ENCODE measurements at regions not wholly inside any gene's neighbourhood (a gene's known extent, or its start where the extent isn't known, plus 50 kb on each side); places are given as distances from the start of the nearest gene placed in this dataset.

GRCh38 chr7:156176039-156176438 lies 363.8 kb upstream of the SHH start:
- H3K36me3 ChIP-seq, result no peaks in the 10 kb centered on the region
- DNase-seq (ENCODE audit: low spot score in 2 of 2), result no peak
- TF ChIP-seq EP300 (IDR thresholded peaks at IDR 0.05) (no peak), CTCF (IDR thresholded peaks at IDR 0.05) (no peak), POLR2A (IDR thresholded peaks at IDR 0.05) (no peak), POLR2AphosphoS5 (IDR thresholded peaks at IDR 0.05) (no peak)
- no peak overlapping the region for H3K27ac ChIP-seq
- 94% methylated on average over 7 of the region's 7 CpGs for WGBS
- H3K27me3 ChIP-seq, result peaks cover 6% of the 10 kb centered on the region
- no peak overlapping the region for H3K4me3 ChIP-seq
- H3K4me1 ChIP-seq, result no peaks in the 10 kb centered on the region
- H3K9me3 ChIP-seq, result no peaks in the 10 kb centered on the region

- Histone ChIP-seq H3K27me3 (no peaks in the 10 kb centered on the region), H3K36me3 (no peaks in the 10 kb centered on the region), H3K4me3 (no peak overlapping the region), H3K9me3 (no peaks in the 10 kb centered on the region), H3K27ac (no peak overlapping the region), H3K4me1 (no peaks in the 10 kb centered on the region)
- no peak for TF ChIP-seq POLR2A (IDR thresholded peaks at IDR 0.05)
- TF ChIP-seq EP300 (IDR thresholded peaks at IDR 0.05), result no peak
- no peak for TF ChIP-seq POLR2AphosphoS5 (IDR thresholded peaks at IDR 0.05)
- no peak for TF ChIP-seq CTCF (IDR thresholded peaks at IDR 0.05)
- WGBS, result 82% methylated on average over 7 of the region's 10 CpGs
- DNase-seq (ENCODE audit: low spot score in 2 of 2), result no peak
These were observed 362.7 kb upstream of the SHH start for GRCh38 chr7:156175003-156175402.

- Histone ChIP-seq H3K27me3 (no peaks in the 10 kb centered on the region), H3K27ac (no peak overlapping the region), H3K36me3 (no peaks in the 10 kb centered on the region), H3K9me3 (no peaks in the 10 kb centered on the region), H3K4me1 (no peaks in the 10 kb centered on the region), H3K4me3 (no peak overlapping the region)
- TF ChIP-seq POLR2AphosphoS5 (IDR thresholded peaks at IDR 0.05) (no peak), CTCF (IDR thresholded peaks at IDR 0.05) (no peak)
- WGBS, result 89% methylated on average over 17 of the region's 17 CpGs
- no peak for DNase-seq (ENCODE audit: low spot score in 2 of 2)
These were observed 362.2 kb upstream of the SHH start for GRCh38 chr7:156174428-156174827.

- Histone ChIP-seq H3K27ac (no peak overlapping the region), H3K27me3 (no peaks in the 10 kb centered on the region), H3K9me3 (no peaks in the 10 kb centered on the region), H3K4me1 (no peaks in the 10 kb centered on the region), H3K36me3 (no peaks in the 10 kb centered on the region), H3K4me3 (no peak overlapping the region)
- 92% methylated on average over 9 of the region's 18 CpGs for WGBS
- DNase-seq (ENCODE audit: low spot score in 2 of 2), result no peak
- TF ChIP-seq POLR2A (IDR thresholded peaks at IDR 0.05) (no peak), EP300 (IDR thresholded peaks at IDR 0.05) (no peak), CTCF (IDR thresholded peaks at IDR 0.05) (no peak), POLR2AphosphoS5 (IDR thresholded peaks at IDR 0.05) (no peak)
These were observed 361.6 kb upstream of the SHH start for GRCh38 chr7:156173748-156174353.

- 77% methylated on average over 13 of the region's 13 CpGs for WGBS
- H3K36me3 ChIP-seq, result no peaks in the 10 kb centered on the region
These were observed 361.1 kb upstream of the SHH start for GRCh38 chr7:156173346-156173745.

More at GRCh38 chr7:156173346-156173745, 361.1 kb upstream of the SHH start:
- no peak for DNase-seq (ENCODE audit: low spot score in 2 of 2)
- H3K27ac ChIP-seq, result no peak overlapping the region
- TF ChIP-seq POLR2AphosphoS5 (IDR thresholded peaks at IDR 0.05) (no peak), EP300 (IDR thresholded peaks at IDR 0.05) (no peak), POLR2A (IDR thresholded peaks at IDR 0.05) (no peak), CTCF (IDR thresholded peaks at IDR 0.05) (no peak)
- no peaks in the 10 kb centered on the region for H3K4me1 ChIP-seq
- H3K27me3 ChIP-seq, result no peaks in the 10 kb centered on the region
- no peaks in the 10 kb centered on the region for H3K9me3 ChIP-seq
- H3K4me3 ChIP-seq, result no peak overlapping the region

Measured in suprapubic skin (tissue), 4 donors.